Spleen (tissue), 11 donors: ENCODE measurements at regions not wholly inside any gene's neighbourhood (a gene's known extent, or its start where the extent isn't known, plus 50 kb on each side); places are given as distances from the start of the nearest gene placed in this dataset.

Experiments
- DNase-seq: peaks from one replicate; pipeline ENCODE4 v3.0.0-alpha.2; 2020
- H3K27ac ChIP-seq, 8 donors: fragments of 200-600 bp; sonication (generic) in 7 of 8; 1 replicate in 4 of 8; 2 replicates in 4 of 8; pipeline versions ENCODE4 v1.5.0 to v1.8.0; 2016 to 2021; ENCODE audit warnings: inconsistent platforms in 4 of 8, mild to moderate bottlenecking in 4 of 8, moderate library complexity in 1 of 8
- H3K27me3 ChIP-seq, 7 donors: fragments of 200-600 bp; sonication (generic) in 6 of 7; replicated peaks in 1 of 7; 1 replicate in 4 of 7; 2 replicates in 3 of 7; pipeline versions ENCODE4 v1.5.0 to v1.8.0; 2016 to 2021; ENCODE audit warnings: inconsistent platforms in 3 of 7, mild to moderate bottlenecking in 1 of 7
- H3K36me3 ChIP-seq, 6 donors: fragments of 200-600 bp; sonication (generic) in 5 of 6; 1 replicate in 4 of 6; 2 replicates in 2 of 6; pipeline versions ENCODE4 v1.5.0 to v1.8.0; 2016 to 2021; ENCODE audit warnings: inconsistent platforms in 2 of 6
- H3K4me1 ChIP-seq, 6 donors: fragments of 200-600 bp; sonication (generic) in 5 of 6; 1 replicate in 3 of 6; 2 replicates in 3 of 6; pipeline versions ENCODE4 v1.5.0 to v1.8.0; 2016 to 2021; ENCODE audit warnings: inconsistent platforms in 3 of 6
- H3K4me3 ChIP-seq, 8 donors: fragments of 200-600 bp; sonication (generic) in 7 of 8; 1 replicate in 4 of 8; 2 replicates in 4 of 8; pipeline versions ENCODE4 v1.5.0 to v1.8.0; 2016 to 2021; ENCODE audit warnings: inconsistent platforms in 4 of 8, mild to moderate bottlenecking in 4 of 8, moderate library complexity in 2 of 8
- H3K9me3 ChIP-seq, 8 donors: fragments of 200-600 bp; sonication (generic) in 7 of 8; 1 replicate in 4 of 8; 2 replicates in 4 of 8; pipeline versions ENCODE4 v1.5.0 to v1.8.0; 2016 to 2021; ENCODE audit warnings: inconsistent platforms in 4 of 8
- CTCF ChIP-seq, 11 experiments: fragments of 200-600 bp in 7 of 11; fragments of 450-650 bp in 4 of 11; sonication (generic) in 4 of 11; IDR thresholded peaks in 8 of 11; conservative IDR thresholded peaks in 3 of 11; 1 replicate in 7 of 11; 2 replicates in 4 of 11; pipeline versions ENCODE4 v1.4.0 to v1.8.0; 2016 to 2021; ENCODE audit warnings: antibody characterized with exemption in 11 of 11, inconsistent platforms in 4 of 11, mild to moderate bottlenecking in 1 of 11
- POLR2A ChIP-seq, 3 donors: fragments of 450-650 bp; IDR thresholded peaks; one replicate each; pipeline ENCODE4 v1.5.1; 2017; ENCODE audit warnings: antibody characterized with exemption in 3 of 3, mild to moderate bottlenecking in 1 of 3
- POLR2AphosphoS5 ChIP-seq, 3 donors: sonication (generic); formaldehyde crosslinking; IDR thresholded peaks; one replicate each; pipeline ENCODE4 v1.5.1; 2017; ENCODE audit warnings: antibody characterized with exemption in 3 of 3
- WGBS, 5 donors: extraction: QIAGEN DNeasy Blood & Tissue Kit in 3 of 5; methylation state at CpG; one replicate each; pipeline versions ENCODE4 v1.1.5 to v1.1.7; 2013 to 2018; 5-methylcytosine and 5-hydroxymethylcytosine counted together
- intact Hi-C: fragments of 100-400 bp; cut with DNase I; formaldehyde crosslinking; loops from one replicate; pipeline ENCODE4 v1.15.0; 2023; ENCODE audit warnings: low total_unique reads
- donor health status: healthy with polysubstance abuse.
- donor health status: DM: no; HTN: no; CAD: no; lungs with moderate emphysema.
- donor health status: DM: no; HTN: no; CAD: no.
- donor health status: Bipolar disorder and iron deficiency.
- donor health status: healthy.
- donor health status: DM: no; HTN: no; CAD: no.
- donor health status: DM: yes; HTN: yes; CAD: no.

DNA sequence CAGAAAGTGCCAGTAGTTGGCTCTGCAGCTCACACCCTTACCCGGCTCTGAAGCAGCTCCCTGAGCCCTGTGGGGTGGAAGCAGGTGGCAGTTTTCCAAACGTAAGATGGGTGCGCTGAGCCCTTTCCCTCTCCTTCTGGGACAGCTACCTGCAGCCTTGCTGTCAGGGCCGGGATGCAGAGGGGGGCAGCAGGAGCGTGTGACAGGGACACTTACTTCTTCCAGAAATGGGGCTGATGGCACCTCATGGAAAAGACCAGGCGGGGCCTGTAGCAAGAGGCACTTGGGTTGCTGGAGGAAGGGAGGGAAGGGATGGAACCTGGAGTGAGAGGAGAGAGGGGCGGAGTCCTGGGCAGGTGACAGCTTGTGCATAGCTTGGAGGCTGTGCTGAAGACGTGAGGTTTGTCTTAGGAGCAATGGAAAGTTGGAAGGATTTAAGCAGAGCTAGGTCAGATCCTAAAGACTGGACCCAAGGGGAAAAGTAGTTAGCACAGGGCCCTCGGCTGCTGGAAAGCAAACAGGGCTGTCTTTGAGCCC lies 216.8 kb upstream of the RPL38 start:
- WGBS, 5 donors: 79 to 90% (median 82%) methylated on average over 9 of the region's 9 CpGs
- Histone ChIP-seq H3K27me3 (peaks cover 0 to 25% (median 0%) of the 10 kb centered on the region in 7 donors), H3K9me3 (no peaks in the 10 kb centered on the region), H3K4me3 (no peak overlapping the region), H3K27ac (no peak overlapping the region), H3K4me1 (peaks cover 0 to 33% (median 11%) of the 10 kb centered on the region in 6 donors), H3K36me3 (no peaks in the 10 kb centered on the region)
- intact Hi-C loops: no loop called here
- DNase-seq: peak; percentile 22
- TF ChIP-seq POLR2AphosphoS5 (IDR thresholded peaks at IDR 0.05) (no peak), POLR2A (IDR thresholded peaks at IDR 0.05) (no peak), CTCF (IDR thresholded peaks at IDR 0.05 in 8 of 11, conservative IDR thresholded peaks at IDR 0.05 in 3 of 11) (no peak)

GRCh38 chr17:73987395-73987794 lies 216.1 kb upstream of the RPL38 start:
- H3K4me3 ChIP-seq: no peak overlapping the region
- TF ChIP-seq POLR2A (IDR thresholded peaks at IDR 0.05): no peak
- no peak for TF ChIP-seq POLR2AphosphoS5 (IDR thresholded peaks at IDR 0.05)
- no peak for TF ChIP-seq CTCF (IDR thresholded peaks at IDR 0.05 in 8 of 11, conservative IDR thresholded peaks at IDR 0.05 in 3 of 11)
- intact Hi-C loops: no loop called here
- H3K4me1 ChIP-seq: peaks cover 0 to 26% (median 7%) of the 10 kb centered on the region in 6 donors
- no peak overlapping the region for H3K27ac ChIP-seq
- WGBS, 5 donors: 66 to 94% (median 88%) methylated on average over 3 to 9 of the region's 9 CpGs
- no peaks in the 10 kb centered on the region for H3K9me3 ChIP-seq
- peak; percentile 49 for DNase-seq
- peaks cover 0 to 24% (median 0%) of the 10 kb centered on the region in 7 donors for H3K27me3 ChIP-seq
- H3K36me3 ChIP-seq: no peaks in the 10 kb centered on the region

- intact Hi-C loops: no loop called here
- Histone ChIP-seq H3K4me1 (peaks cover 0 to 20% (median 4%) of the 10 kb centered on the region in 6 donors), H3K27me3 (peaks cover 0 to 29% (median 0%) of the 10 kb centered on the region in 7 donors), H3K27ac (no peak overlapping the region), H3K9me3 (no peaks in the 10 kb centered on the region), H3K36me3 (no peaks in the 10 kb centered on the region), H3K4me3 (no peak overlapping the region)
- DNase-seq: peak; percentile 29
- TF ChIP-seq CTCF (IDR thresholded peaks at IDR 0.05 in 8 of 11, conservative IDR thresholded peaks at IDR 0.05 in 3 of 11) (no peak), POLR2A (IDR thresholded peaks at IDR 0.05) (no peak), POLR2AphosphoS5 (IDR thresholded peaks at IDR 0.05) (no peak)
- WGBS, 5 donors: 68 to 85% (median 80%) methylated on average over 15 to 16 of the region's 16 CpGs
These were observed 215.5 kb upstream of the RPL38 start for GRCh38 chr17:73987845-73988509.

DNA sequence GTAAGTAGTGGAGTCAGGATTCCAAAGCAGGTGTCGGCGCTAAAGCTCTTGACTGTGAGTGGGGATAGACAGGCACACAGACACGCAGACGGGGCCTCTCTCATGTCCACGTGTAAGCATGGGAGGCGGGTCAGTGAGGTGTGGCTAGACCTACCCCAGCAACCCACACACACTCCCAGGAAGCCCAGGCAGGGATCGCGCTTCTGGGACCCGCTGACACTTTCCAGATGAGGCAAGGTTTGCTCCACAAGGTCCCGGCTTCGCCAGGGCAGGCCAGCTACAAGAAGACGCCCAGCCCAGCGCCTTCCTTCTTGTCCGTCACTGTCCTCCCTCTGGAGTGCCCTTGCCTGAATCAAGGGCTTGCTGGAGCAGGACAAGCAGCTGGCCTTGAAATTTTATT lies 213.8 kb upstream of the RPL38 start:
- intact Hi-C loops: no loop called here
- no peak overlapping the region for H3K27ac ChIP-seq
- TF ChIP-seq POLR2AphosphoS5 (IDR thresholded peaks at IDR 0.05) (no peak), POLR2A (IDR thresholded peaks at IDR 0.05) (no peak), CTCF (IDR thresholded peaks at IDR 0.05 in 8 of 11, conservative IDR thresholded peaks at IDR 0.05 in 3 of 11) (no peak)
- H3K27me3 ChIP-seq: peaks cover 0 to 31% (median 0%) of the 10 kb centered on the region in 7 donors
- H3K9me3 ChIP-seq: no peaks in the 10 kb centered on the region
- no peak overlapping the region for H3K4me3 ChIP-seq
- DNase-seq: peak; percentile 67
- no peaks in the 10 kb centered on the region for H3K36me3 ChIP-seq
- WGBS, 5 donors: 70 to 94% (median 82%) methylated on average over 11 to 14 of the region's 14 CpGs
- peaks cover 0 to 7% (median 0%) of the 10 kb centered on the region in 6 donors for H3K4me1 ChIP-seq
